Spleen (tissue), 7 donors: ENCODE measurements at regions not wholly inside any gene's neighbourhood (a gene's known extent, or its start where the extent isn't known, plus 50 kb on each side); places are given as distances from the start of the nearest gene placed in this dataset.

Experiments used
- POLR2A ChIP-seq, 3 donors: fragments of 450-650 bp; IDR thresholded peaks; one replicate each; pipeline ENCODE4 v1.5.1; 2017; ENCODE audit warnings: antibody characterized with exemption in 3 of 3, mild to moderate bottlenecking in 1 of 3
- POLR2AphosphoS5 ChIP-seq, 3 donors: sonication (generic); formaldehyde crosslinking; IDR thresholded peaks; one replicate each; pipeline ENCODE4 v1.5.1; 2017; ENCODE audit warnings: antibody characterized with exemption in 3 of 3
- TF ChIP-seq, protein P1 (sequence below), 11 experiments: fragments of 200-600 bp in 7 of 11; fragments of 450-650 bp in 4 of 11; sonication (generic) in 4 of 11; IDR thresholded peaks in 8 of 11; conservative IDR thresholded peaks in 3 of 11; 1 replicate in 7 of 11; 2 replicates in 4 of 11; pipeline versions ENCODE4 v1.4.0 to v1.8.0; 2016 to 2021; ENCODE audit warnings: antibody characterized with exemption in 11 of 11, inconsistent platforms in 4 of 11, mild to moderate bottlenecking in 1 of 11
- donor health status: DM: no; HTN: no; CAD: no; lungs with moderate emphysema.
- donor health status: DM: no; HTN: no; CAD: no.
- donor health status: DM: no; HTN: no; CAD: no.

DNA sequence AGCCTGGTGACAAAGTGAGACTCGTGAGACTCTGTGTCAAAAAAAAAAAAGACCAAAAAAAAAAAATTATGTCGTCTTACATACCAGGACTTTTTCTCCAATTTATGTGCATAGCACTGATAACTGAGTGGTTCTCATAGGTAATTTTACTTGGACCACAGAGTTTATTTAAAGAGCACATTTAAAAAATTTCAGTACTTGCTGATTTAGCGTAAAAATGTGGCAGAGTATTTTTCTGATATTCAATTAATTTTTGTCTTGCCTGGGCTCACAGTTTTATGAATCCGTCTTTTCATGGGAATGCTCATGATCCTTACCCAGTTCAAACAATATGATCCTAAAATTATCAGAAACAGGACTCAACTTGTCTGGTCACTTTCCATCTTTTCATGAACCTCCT lies 151.0 kb upstream of the ZNF92 start:
- TF ChIP-seq, protein P1, sequence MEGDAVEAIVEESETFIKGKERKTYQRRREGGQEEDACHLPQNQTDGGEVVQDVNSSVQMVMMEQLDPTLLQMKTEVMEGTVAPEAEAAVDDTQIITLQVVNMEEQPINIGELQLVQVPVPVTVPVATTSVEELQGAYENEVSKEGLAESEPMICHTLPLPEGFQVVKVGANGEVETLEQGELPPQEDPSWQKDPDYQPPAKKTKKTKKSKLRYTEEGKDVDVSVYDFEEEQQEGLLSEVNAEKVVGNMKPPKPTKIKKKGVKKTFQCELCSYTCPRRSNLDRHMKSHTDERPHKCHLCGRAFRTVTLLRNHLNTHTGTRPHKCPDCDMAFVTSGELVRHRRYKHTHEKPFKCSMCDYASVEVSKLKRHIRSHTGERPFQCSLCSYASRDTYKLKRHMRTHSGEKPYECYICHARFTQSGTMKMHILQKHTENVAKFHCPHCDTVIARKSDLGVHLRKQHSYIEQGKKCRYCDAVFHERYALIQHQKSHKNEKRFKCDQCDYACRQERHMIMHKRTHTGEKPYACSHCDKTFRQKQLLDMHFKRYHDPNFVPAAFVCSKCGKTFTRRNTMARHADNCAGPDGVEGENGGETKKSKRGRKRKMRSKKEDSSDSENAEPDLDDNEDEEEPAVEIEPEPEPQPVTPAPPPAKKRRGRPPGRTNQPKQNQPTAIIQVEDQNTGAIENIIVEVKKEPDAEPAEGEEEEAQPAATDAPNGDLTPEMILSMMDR (IDR thresholded peaks at IDR 0.05 in 8 of 11, conservative IDR thresholded peaks at IDR 0.05 in 3 of 11): no peak
- TF ChIP-seq POLR2A (IDR thresholded peaks at IDR 0.05) (no peak), POLR2AphosphoS5 (IDR thresholded peaks at IDR 0.05) (no peak)
